CMK (cell line): ENCODE measurements at regions not wholly inside any gene's neighbourhood (a gene's known extent, or its start where the extent isn't known, plus 50 kb on each side); places are given as distances from the start of the nearest gene placed in this dataset.
"Not testable (repeated sequence)": the region's sequence is repeated elsewhere in the genome, so short reads cannot be mapped to it uniquely, and the experiment has no call there.

Source experiments
- DNase-seq: peaks from one replicate; pipeline ENCODE4 v3.0.0-alpha.2; 2010; ENCODE audit warnings: low read depth

GRCh38 chr10:124242791-124243190, 149.4 kb upstream of the CHST15 start:
- DNase-seq, result no peak

- DNase-seq, result no peak
Observed at GRCh38 chr10:124242365-124242764, 149.0 kb upstream of the CHST15 start.

DNA sequence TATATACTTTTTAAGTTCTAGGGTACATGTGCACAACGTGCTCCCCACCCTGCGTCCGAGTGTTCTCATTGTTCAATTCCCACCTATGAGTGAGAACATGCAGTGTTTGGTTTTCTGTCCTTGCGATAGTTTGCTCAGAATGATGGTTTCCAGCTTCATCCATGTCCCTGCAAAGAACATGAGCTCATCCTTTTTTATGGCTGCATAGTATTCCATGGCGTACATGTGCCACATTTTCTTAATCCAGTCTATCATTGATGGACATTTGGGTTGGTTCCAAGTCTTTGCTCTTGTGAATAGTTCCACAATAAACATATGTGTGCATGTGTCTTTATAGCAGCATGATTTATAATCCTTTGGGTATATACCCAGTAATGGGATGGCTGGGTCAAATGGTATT, 148.1 kb upstream of the CHST15 start:
- not testable (repeated sequence) for DNase-seq

DNA sequence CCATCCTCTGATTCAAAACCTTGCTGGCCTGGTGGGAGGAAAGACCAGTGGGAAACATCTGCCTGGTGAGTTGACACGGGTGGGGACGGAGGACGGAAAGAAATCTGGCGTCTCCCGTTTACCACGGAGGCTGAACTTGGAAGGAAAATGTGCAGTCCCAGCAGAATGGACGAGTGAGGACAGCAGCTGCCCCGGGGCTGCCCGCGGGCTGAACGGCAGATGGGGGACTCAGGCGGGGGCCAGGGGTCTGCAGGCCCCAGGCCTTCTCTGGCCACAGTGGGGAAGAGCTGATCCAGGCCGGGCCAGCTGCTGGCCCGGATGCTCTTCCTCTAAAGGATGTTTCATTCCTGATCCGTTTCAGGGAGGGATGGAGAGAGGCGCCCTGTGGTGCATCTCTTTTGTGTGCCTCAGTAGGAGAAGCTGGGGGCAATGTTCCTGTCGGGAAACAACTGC, 147.5 kb upstream of the CHST15 start:
- DNase-seq, result no peak

DNA sequence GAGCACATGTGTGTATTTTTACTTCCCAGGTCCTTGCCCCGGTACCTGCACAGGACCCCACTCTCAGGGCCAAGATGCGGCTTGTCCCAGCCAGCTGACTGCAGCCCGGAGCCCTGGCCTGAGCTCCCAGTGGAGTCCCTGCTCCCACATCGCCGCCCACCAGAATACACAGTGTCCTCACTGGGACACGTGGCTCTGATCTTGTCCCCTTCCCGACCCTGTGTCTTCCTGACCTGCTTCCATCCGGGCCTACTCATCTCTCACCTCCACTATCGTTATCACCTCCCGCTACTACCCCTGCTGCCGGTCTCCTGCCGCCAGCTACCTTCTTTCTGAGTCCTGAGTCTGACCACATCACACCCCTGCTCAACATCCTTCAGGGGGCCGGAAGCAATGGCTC, 146.3 kb upstream of the CHST15 start:
- DNase-seq, result no peak

DNA sequence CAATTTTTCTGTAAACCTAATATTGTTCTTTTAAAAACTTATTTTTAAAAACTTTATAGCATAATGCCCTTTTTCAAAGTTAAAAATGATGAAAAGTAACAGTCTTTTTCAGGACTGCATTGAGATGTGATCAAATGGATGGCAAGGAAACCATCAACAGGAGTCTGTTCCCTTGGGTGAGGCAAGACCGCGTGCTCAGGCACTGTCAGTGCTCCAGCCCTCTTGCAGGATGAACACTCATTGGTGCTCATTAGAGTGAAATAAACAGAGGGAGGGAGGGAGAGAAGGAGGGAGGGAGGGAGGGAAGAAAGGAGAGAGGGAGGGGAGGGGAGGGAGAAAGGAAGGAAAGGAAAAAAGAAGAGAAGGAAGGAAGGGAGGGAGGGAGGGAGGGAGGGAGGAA, 145.7 kb upstream of the CHST15 start:
- DNase-seq, result no peak

DNA sequence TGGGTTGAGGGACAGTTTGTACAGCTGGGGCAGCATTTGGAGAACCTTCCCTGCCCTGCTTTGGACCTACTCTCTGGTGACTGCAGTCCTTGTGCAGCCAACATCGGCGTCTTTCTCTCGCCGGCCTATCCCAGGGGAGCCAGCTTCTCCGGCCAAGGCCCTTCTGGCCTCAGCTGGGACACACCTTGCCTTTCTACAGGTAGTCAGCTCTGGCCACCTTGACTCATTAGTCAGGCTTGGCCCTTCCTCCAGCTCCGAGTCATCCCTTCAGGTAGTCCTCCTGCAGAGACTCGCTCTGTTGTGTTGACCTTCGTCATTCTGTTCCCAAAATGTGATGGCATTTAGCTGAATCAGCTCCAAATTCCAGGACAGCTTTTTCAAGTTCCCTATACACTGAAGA, 145.0 kb upstream of the CHST15 start:
- DNase-seq, result no peak

DNA sequence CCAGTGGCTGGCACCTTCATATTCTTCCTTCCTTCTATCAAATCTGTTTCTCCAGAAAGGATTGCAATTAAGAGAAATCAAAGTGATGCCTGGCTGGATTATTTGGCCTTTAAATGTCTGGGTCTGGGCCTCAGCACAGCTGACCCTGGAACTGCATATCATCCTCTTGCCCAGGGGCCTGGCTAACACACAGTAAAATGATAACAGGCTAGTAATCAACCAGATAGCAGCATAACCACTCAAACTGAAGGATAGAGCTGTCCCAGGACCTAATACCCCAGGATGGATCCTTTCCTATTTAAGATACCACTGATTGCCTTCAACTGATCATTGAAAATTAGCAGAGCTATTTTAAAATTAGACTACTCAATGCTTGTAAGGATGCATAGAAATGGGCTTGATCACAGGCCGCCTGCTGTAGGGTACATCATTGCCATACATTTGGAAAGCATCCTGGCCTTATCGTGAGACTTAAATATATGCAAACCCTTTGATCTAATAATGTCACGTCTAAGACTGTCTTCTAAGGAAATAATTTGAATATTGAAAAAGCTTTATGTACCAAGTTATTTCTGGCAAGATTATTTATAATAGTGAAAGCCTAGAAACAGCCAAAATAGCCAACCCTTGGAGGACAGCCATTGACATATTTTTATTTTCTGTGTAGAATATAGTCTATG, 144.0 kb upstream of the CHST15 start:
- no peak for DNase-seq

GRCh38 chr10:124236816-124237215, 143.4 kb upstream of the CHST15 start:
- no peak for DNase-seq

- DNase-seq, result no peak
Observed at GRCh38 chr10:124236136-124236535, 142.7 kb upstream of the CHST15 start.

DNA sequence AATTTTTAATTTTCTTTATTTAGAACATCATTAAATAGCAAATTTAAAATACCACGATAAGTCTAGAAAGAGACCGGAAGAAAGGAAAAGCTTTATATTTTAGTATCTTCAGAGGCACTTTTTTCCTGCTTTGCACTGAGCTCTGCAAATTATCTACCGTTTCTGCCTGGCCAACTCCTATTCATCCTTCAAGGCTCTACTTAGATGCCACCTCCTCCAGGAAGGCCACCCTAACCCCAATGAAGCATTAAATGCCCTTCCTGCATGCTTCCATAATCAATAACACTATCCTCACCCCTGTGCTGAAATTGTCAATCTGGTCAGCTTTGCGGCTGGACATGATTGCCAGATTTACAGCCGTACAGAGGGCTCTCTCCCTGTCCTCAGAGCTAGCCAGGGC, 141.8 kb upstream of the CHST15 start:
- DNase-seq, result no peak

- DNase-seq, result no peak
Observed at GRCh38 chr10:124233546-124234138, 140.2 kb upstream of the CHST15 start.

DNA sequence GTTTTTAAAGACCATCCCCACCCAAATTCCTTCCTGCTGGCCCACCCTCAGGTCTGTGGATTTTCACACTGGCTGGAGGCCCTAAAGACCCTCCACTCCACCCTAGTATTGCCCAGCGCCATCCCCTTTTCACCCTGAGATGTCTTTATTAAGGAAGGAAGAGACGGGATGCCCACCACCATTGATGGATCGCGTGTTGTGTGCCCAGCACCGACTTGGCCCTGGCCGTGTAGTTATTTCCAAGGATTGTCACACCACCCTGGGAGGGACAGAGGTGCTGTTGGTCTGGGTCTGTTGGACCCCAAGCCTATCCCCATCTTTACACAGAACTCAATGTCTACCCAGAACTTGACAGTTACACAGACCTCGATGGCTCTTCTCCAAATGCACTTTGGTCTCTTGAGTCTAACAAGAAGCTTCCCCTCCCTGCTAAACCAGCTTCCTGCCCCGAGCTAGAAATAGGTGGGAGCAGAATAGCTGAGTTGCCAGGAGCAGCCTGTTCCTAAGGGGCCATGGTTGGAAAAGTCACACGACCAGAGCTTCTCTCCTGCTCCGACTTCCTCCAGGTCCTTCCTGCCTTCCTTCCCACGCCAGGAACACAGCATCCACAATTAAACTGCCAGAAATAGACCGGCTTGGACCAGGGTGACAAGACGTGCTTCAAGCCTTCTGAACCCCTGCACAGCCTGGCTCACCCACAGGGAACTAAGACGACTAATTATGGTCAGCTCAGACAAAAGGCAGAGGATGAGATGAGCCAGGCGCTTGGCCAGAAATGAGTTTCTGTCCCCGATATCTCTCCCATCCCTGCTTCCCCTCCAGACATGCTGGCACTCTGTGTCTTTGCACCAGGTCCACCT, 139.5 kb upstream of the CHST15 start:
- DNase-seq, result no peak

- no peak for DNase-seq
Observed at GRCh38 chr10:124231168-124232155, 138.1 kb upstream of the CHST15 start.

GRCh38 chr10:124230635-124231167, 137.3 kb upstream of the CHST15 start:
- DNase-seq, result no peak

DNA sequence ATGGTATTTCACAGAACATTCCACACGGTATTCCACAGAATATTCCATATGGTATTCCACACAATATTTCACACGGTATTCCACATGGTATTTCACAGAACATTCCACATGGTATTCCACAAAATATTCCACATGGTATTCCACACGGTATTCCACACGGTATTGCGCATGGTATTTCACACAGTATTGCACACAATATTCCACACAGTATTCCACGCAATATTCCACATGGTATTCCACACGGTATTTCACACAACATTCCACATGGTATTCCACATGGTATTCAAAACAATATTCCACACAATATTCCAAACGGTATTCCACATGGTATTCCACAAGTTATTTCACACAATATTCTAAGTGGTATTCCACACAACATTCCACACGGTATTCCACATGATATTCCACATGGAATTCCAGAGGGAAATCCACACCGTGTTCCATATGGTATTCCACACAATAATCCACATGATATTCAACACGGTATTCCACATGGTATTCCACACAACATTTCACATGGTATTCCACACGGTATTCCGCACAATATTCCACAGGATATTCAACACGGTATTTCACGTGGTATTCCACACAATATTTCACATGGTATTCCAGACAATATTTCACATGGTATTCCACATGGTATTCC, 136.7 kb upstream of the CHST15 start:
- no peak for DNase-seq

GRCh38 chr10:124229201-124229988, 136.0 kb upstream of the CHST15 start:
- no peak for DNase-seq

- DNase-seq, result no peak
Observed at GRCh38 chr10:124228471-124228870, 135.1 kb upstream of the CHST15 start.

DNA sequence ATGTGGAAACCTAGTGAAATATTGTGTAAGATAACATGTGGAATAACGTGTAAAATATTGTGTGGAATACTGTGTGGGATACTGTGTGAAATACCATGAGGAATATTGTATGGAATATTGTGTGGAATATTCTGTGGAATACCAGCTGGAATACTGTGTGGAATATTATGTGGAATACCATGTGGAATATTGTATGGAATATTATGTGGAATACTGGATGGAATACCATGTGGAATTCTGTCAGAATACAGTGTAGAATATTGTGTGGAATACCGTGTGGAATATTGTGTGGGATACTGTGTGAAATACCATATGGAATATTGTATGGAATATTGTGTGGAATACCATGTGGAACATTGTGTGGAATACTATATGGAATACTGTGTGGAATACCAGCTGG, 134.6 kb upstream of the CHST15 start:
- DNase-seq, result no peak
